Smooth muscle cell (in vitro differentiated cells): ENCODE measurements at regions not wholly inside any gene's neighbourhood (a gene's known extent, or its start where the extent isn't known, plus 50 kb on each side); places are given as distances from the start of the nearest gene placed in this dataset.

Experiments
- DNase-seq: peaks from one replicate; lab custom pipeline; 2025; ENCODE audit not compliant: unreplicated experiment; lab: John Stamatoyannopoulos, UW
- H2AFZ ChIP-seq: fragments of 200-600 bp; sonication (generic); 2 replicates; pipeline ENCODE4 v1.6.0; 2016; ENCODE audit warnings: antibody characterized with exemption, low read depth, mild to moderate bottlenecking
- H3F3A ChIP-seq: fragments of 200-600 bp; sonication (generic); 2 replicates; pipeline ENCODE4 v1.6.0; 2017; ENCODE audit warnings: antibody characterized with exemption, low read depth
- H3K27ac ChIP-seq: fragments of 200-600 bp; sonication (generic); 2 replicates; pipeline ENCODE4 v1.5.1; 2016; ENCODE audit warnings: low read depth, mild to moderate bottlenecking
- H3K27me3 ChIP-seq: fragments of 200-600 bp; sonication (generic); 2 replicates; pipeline ENCODE4 v1.6.1; 2016; ENCODE audit warnings: low read depth, mild to moderate bottlenecking
- H3K36me3 ChIP-seq: fragments of 200-600 bp; sonication (generic); 2 replicates; pipeline ENCODE4 v1.5.1; 2016; ENCODE audit warnings: low read depth
- H3K4me1 ChIP-seq: fragments of 200-600 bp; sonication (generic); 2 replicates; pipeline ENCODE4 v1.5.1; 2016; ENCODE audit warnings: low read depth
- H3K4me2 ChIP-seq: fragments of 200-600 bp; sonication (generic); 2 replicates; pipeline ENCODE4 v1.6.0; 2016; ENCODE audit warnings: mild to moderate bottlenecking
- H3K4me3 ChIP-seq: fragments of 200-600 bp; sonication (generic); 2 replicates; pipeline ENCODE4 v1.5.1; 2016; ENCODE audit warnings: mild to moderate bottlenecking
- H3K79me2 ChIP-seq: fragments of 200-600 bp; sonication (generic); 2 replicates; pipeline ENCODE4 v1.6.0; 2016; ENCODE audit warnings: low read depth, mild to moderate bottlenecking
- H3K9ac ChIP-seq: fragments of 200-600 bp; sonication (generic); 2 replicates; pipeline ENCODE4 v1.6.0; 2016; ENCODE audit warnings: low read depth
- H3K9me3 ChIP-seq: fragments of 200-600 bp; sonication (generic); replicated peaks from 2 replicates; pipeline ENCODE4 v1.5.1; 2016; ENCODE audit warnings: low read depth
- H4K20me1 ChIP-seq: fragments of 200-600 bp; sonication (generic); 2 replicates; pipeline ENCODE4 v1.6.0; 2016; ENCODE audit warnings: low read depth
- WGBS: methylation state at CpG from one replicate; pipeline ENCODE4 v1.1.7; 2016; ENCODE audit warnings: low lambda C conversion rate; 5-methylcytosine and 5-hydroxymethylcytosine counted together
- TF ChIP-seq, protein P1 (sequence below): fragments of 200-600 bp; sonication (generic); IDR thresholded peaks from 2 replicates; pipeline ENCODE4 v1.5.1; 2017; ENCODE audit warnings: borderline replicate concordance, mild to moderate bottlenecking, antibody characterized with exemption; ENCODE audit not compliant: insufficient read depth, poor library complexity, severe bottlenecking

DNA sequence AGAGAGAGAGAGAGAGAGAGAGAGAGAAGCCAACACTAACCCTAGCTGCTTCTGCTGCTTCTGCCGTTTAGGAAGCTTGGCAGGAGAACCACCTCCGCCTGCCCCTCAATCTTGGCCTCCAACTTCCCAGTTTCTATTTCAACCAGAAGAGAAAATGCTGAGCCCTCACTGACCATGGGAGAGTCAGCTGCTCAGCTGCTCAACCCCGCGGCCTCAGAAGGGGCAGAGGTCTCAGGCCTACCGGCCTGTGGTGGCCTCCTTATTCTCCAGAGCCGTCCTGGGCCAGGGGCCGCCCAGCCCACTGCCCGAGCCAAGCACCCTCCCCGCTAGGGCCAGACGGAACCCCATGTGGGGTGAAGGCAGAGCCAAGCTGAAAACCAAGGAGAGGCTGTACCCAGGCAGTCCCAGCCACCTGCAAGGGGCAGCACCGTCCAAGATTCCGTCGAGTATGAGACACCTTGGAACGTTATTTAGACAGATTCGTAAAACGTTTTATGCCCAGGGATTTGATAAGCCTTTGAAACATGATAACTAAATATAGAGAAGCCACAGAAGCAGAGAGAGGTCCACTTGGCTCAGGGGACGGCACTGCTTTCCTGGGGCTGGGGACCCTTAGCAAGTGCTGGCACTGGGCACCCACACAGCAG is 116.6 kb downstream of the DLL1 start:
- Histone ChIP-seq H3K79me2 (no peaks in the 10 kb centered on the region), H2AFZ (no peak overlapping the region), H3K4me1 (no peaks in the 10 kb centered on the region), H4K20me1 (no peaks in the 10 kb centered on the region), H3K27ac (no peak overlapping the region), H3K4me2 (no peak overlapping the region), H3K9ac (no peak overlapping the region), H3K4me3 (no peak overlapping the region), H3K36me3 (no peaks in the 10 kb centered on the region), H3F3A (no peaks in the 10 kb centered on the region), H3K9me3 (no peaks in the 10 kb centered on the region), H3K27me3 (no peaks in the 10 kb centered on the region)
- no peak for DNase-seq
- TF ChIP-seq, protein P1, sequence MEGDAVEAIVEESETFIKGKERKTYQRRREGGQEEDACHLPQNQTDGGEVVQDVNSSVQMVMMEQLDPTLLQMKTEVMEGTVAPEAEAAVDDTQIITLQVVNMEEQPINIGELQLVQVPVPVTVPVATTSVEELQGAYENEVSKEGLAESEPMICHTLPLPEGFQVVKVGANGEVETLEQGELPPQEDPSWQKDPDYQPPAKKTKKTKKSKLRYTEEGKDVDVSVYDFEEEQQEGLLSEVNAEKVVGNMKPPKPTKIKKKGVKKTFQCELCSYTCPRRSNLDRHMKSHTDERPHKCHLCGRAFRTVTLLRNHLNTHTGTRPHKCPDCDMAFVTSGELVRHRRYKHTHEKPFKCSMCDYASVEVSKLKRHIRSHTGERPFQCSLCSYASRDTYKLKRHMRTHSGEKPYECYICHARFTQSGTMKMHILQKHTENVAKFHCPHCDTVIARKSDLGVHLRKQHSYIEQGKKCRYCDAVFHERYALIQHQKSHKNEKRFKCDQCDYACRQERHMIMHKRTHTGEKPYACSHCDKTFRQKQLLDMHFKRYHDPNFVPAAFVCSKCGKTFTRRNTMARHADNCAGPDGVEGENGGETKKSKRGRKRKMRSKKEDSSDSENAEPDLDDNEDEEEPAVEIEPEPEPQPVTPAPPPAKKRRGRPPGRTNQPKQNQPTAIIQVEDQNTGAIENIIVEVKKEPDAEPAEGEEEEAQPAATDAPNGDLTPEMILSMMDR: no peak
- 95% methylated on average over 17 of the region's 17 CpGs for WGBS

DNA sequence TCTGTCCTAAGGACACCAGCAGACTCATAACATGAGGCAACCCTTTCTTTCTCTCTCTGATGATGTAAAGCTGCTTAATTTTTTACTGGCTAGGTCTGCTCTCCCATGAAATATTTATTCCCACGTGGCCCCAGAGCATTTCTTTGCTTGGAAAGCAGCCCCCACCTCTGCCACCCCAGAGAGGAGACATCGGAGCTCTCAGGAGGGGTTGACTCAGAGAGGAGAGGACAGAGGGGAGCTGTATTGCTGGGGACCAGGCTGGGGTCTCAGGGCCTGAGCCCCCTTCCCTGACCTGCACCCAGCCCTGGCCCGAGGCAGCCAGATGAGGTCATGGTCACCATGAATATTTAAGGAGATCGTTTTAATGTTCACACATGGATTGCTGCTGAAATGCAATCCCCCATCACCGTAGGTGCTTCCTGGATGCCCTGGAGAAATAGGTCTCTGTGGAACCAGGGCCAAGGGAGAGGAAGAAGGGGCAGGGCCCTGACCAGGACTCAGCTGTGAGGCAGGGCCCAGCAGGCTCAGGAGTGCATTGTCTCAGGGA is 117.5 kb downstream of the DLL1 start:
- no peaks in the 10 kb centered on the region for H3K36me3 ChIP-seq
- H4K20me1 ChIP-seq: no peaks in the 10 kb centered on the region
- no peak overlapping the region for H3K4me2 ChIP-seq
- H3K4me1 ChIP-seq: no peaks in the 10 kb centered on the region
- no peaks in the 10 kb centered on the region for H3K9me3 ChIP-seq
- no peak overlapping the region for H3K27ac ChIP-seq
- no peaks in the 10 kb centered on the region for H3K27me3 ChIP-seq
- TF ChIP-seq, protein P1: no peak
- H2AFZ ChIP-seq: no peak overlapping the region
- H3K4me3 ChIP-seq: no peak overlapping the region
- no peaks in the 10 kb centered on the region for H3K79me2 ChIP-seq
- WGBS: 79% methylated on average over 5 of the region's 5 CpGs
- no peaks in the 10 kb centered on the region for H3F3A ChIP-seq
- no peak overlapping the region for H3K9ac ChIP-seq
- no peak for DNase-seq

DNA sequence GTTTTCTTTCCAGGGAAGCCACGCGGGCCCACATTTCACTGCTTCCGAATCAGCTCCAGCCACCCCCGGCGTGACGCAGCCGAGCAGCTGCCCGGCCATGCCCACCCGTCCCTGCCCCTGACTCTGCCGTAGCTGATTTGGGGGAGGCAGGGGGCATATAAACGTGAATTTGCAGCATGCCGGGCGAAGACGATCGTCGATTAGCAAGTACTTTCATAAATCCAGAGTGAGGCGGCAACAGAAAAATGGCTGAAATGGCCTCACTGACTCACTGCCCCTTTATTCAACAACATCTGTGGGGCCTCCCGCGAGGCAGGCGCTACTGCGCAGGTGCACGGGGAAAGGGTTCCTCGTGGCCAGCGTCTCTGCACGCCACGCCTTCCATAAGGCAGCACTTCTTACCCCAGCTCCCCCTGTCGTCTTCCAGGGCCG is 118.0 kb downstream of the DLL1 start:
- H3K4me2 ChIP-seq: no peak overlapping the region
- WGBS: 95% methylated on average over 28 of the region's 28 CpGs
- no peak overlapping the region for H3K4me3 ChIP-seq
- H3K27ac ChIP-seq: no peak overlapping the region
- no peaks in the 10 kb centered on the region for H3K79me2 ChIP-seq
- no peaks in the 10 kb centered on the region for H4K20me1 ChIP-seq
- H2AFZ ChIP-seq: no peak overlapping the region
- H3K36me3 ChIP-seq: no peaks in the 10 kb centered on the region
- no peak overlapping the region for H3K9ac ChIP-seq
- H3K27me3 ChIP-seq: no peaks in the 10 kb centered on the region
- H3K4me1 ChIP-seq: no peaks in the 10 kb centered on the region
- H3F3A ChIP-seq: no peaks in the 10 kb centered on the region
- DNase-seq: no peak
- TF ChIP-seq, protein P1: no peak
- no peaks in the 10 kb centered on the region for H3K9me3 ChIP-seq

DNA sequence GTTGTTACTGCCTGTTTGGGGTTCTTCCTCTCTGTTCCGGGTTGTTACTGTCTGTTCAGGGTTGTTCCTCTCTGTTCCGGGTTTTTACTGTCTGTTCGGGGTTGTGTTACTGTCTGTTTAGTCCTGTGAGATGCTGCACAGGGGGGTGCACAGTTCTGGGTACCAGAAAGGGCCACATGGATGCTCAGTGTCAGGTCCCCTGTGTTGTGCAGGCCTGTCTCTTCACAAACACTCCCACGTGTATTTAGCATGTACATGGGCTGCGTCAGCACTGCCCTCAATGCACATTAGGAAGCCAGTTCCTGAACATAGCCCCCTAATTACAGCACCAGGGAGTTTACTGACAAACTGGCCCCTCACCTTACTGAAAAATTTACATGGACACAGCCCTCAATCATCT is 118.5 kb downstream of the DLL1 start:
- DNase-seq: no peak
- 87% methylated on average over 5 of the region's 5 CpGs for WGBS
- Histone ChIP-seq H3K36me3 (no peaks in the 10 kb centered on the region), H3F3A (no peaks in the 10 kb centered on the region), H3K9ac (no peak overlapping the region), H3K9me3 (no peaks in the 10 kb centered on the region), H2AFZ (no peak overlapping the region), H4K20me1 (no peaks in the 10 kb centered on the region), H3K4me3 (no peak overlapping the region), H3K79me2 (no peaks in the 10 kb centered on the region), H3K27me3 (no peaks in the 10 kb centered on the region), H3K27ac (no peak overlapping the region), H3K4me1 (no peaks in the 10 kb centered on the region), H3K4me2 (no peak overlapping the region)
- TF ChIP-seq, protein P1: no peak
